GM19238 (cell line): ENCODE measurements at regions not wholly inside any gene's neighbourhood (a gene's known extent, or its start where the extent isn't known, plus 50 kb on each side); places are given as distances from the start of the nearest gene placed in this dataset.

Experiments
- DNase-seq: peaks from one replicate; pipeline ENCODE4 v3.0.0; 2011; ENCODE audit warnings: low spot score; ENCODE audit not compliant: insufficient read length

DNA sequence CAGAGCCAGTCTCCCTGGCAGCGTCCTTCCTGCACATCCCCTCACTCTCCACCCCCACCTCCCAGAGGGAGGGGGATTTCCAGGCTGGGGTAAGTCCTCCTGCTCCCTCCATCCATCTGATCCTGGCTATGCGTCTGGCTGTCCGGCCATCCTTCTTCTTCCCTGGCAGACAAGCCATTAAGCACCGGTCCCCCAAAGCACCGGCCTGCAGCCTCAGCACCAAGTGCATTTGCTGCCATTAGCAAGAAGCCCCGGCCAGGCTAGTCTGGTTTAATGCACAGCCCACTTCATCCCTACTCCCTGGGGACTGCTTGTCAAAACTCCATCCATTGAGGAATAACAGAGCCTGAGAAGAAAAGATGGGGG, 208.7 kb upstream of the IER5L start:
- DNase-seq: no peak

DNA sequence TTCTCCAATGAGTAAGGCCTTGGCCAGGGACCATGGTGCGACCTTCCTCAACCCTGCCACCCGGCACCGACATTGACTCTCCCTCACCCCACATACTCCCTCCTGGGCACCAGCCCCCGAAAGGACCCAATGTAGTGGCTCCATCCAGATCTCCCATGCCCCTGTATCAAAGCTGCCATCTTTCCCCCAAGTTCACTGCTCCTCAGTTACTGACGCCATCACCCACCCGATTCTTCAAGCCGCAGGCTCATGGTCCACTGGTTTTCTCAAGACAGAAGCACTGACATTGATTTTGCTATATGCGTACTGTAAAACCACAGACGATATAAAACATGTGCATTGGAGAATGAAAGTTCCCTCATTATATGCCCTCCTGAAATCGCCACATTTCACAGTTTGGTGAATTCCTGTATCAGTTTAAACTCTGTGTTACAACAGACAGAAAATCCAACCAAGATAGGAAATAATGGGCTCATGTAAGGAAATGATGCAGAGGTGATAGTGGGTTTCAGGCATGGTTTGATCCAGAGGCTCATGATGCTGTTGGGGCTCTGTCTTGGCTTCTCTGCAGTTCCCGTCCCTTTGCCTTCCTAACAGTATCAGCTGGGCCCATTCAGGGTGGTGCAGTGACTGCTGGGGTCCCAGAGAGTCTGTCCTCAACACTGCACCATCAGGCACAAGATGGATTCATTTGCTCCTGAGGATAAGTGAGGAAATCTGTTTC, 207.3 kb upstream of the IER5L start:
- DNase-seq: no peak

DNA sequence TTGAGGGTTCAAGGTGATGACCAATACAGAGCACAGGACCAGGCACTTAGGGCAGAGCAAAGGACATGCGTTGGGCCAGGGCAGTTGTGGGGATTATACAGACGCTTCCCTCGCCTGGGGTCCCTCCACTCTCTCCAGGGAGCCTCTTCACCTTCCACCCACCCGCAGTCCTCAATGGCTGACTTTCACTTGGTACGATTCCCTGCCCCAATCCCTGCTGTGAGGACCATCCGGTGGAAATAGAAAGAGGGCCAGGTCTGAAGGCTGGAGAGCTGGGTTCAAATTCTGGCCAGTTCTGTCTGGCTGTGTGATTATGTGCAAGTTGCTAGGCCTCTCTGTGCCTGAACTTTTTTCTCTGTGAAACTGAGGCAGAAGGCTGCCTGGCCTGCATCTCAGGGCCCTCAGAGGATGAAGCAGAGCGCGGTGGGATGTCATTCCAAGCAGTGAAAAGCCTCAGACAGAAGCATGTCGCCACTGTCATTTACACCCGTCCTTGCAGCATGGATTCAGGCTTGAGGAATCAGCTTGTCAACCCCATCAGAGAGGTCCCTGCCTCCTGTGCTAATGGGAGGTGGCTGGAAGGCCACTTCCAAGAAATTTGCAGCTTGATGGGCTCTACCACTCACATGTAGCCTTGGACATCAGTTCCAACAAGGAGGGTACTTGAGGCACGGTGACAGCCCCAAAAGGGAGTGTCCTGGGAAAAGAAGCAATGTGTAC, 206.6 kb upstream of the IER5L start:
- DNase-seq: no peak

DNA sequence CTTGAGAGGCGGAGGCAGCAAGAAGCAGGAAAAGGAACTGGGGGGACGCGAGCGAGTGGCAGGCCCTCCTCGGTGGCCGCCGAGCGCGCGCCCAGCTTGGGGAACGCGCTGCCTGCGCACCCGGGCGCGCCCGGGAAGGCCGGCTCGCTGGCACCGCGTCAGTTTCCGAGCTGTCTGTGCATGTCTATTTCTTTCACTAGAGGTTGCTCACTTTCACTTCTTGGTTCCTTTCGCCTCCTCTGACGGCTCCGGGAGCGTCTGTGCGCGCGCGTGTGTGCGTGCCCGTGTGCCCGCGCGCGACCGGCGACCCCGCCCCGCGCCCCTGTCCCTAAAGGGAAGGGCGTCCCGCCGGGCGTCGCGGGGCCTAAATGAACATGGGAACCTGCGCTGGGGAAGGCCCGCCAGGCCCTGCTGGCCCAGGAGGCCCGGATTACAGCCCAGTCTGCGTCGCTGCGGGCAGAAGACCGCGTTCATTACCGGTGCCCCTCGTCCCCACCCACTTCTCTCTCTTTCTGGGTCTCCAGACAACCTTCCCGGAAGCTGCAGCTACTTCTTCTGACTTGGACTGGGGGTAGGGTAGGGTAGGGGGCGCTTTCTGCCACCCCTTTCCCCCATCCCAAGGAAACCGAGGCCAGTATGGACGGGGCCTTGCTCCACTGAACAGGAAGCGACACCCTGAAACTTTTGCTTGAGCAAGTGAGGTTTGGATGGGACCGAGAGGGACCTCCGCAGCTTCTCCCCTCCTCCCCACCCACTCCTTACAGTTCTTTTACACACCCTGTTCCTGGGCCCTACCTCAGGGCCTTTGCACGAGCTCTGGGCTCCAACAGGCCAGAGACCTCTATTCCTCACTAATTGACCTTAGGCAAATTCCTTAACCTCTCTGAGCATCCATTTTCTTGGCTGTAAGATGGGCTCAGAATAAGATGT, 205.8 kb upstream of the IER5L start:
- DNase-seq: peak; percentile 82

DNA sequence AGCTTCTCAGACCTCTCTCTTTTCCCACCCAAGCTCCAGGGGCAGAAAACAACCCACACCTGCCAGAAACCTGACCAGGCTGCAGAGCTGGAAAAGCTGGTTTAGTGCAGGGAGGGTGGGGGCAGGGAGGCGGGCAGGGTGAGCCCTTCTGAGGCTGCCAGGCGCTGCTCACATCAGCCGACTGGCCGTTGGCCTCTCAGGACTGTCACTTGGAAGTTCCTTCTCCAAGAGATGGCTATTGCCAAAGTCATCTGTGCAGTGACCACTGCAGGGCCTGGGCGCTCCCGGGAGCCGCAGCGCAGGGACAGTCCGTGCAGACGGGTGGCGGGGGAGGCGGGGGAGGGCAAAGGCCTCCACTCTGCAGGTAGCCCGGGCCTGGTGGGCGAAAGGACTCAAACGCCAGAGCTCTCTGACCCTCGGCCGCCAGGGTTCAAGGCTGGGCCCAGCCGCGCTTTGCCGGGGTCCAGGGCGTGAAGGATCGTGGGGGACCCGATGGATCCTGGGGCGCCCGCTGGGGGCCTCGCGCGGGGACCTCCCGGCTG, 205.0 kb upstream of the IER5L start:
- DNase-seq: no peak

DNA sequence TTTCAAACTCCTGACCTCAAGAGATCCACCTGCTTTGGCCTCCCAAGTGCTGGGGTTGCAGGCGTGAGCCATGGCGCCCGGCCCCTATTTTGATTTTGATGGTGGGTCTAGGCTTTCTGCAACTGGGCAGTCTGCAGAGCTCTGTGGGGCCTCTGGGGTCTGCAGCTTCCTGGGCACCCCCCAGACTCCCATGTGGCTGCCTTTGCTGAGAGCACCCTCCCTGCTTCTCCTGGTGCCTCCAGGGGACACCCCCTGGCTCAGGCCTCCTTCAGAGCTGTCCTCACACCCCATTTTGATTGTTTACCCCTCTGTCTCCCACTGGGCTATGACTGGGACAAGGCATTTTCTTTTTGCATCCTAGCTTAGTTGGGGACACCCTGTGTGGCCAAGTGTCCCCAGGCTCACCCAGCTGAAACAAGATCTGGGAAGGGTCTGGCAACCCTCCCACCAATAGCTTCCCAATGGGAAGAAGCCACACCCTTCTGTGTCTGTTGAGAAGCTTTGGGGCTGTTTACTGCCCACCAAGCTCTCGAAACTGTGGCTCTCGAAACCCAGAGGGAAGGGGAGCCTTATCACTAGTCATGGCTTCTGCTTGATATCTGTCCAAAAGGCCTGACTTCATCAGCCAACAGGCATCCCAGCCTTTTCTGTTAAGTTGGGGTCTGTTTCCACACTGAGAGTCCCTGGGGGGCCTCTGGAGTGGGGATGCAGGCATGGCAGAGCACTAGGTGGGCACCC, 204.4 kb upstream of the IER5L start:
- no peak for DNase-seq

DNA sequence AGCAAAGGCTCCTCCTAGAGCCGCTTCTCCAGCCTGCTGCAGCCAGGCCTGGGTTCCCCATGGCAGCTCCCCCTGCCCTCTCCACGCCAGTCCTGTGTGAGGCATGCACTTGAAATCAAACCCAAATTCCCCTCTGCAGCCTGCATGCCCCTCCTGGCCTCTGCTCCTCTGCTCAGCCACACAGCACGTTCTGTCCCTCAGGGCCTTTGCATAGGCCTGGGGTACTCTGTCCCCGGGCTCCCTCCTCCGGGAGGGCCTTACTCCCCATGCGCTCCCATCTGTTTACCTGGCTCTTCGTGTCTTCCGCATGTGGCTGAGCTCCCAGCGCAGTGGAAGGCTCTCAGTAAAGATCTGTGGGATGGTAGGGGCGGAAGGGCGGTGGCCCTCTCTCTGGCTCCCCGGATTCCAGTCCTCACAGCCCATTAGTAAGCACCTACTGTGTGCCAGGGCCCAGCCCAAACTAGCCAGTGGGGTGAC, 203.5 kb upstream of the IER5L start:
- DNase-seq: no peak

DNA sequence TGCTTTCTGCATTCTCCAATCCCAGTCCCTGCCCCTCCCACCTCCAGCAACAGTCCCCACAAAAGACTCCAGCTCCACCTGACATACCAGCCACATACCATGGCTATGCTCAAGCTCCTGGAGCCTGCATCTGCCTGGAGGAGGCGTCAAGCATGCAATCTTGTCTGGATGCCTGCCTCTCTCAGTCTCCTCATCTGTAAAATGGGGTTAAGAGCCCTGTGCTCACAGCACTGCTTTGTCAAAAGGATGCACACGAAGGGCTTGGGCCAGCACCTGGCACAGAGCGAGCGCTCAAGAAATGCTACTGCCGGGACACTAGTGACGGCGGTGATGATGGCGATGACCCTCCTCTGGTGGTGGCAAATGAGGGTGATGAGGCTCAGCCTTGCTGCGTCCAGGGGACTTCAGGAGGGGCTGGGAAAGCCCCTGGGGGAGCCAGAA, 202.9 kb upstream of the IER5L start:
- no peak for DNase-seq

DNA sequence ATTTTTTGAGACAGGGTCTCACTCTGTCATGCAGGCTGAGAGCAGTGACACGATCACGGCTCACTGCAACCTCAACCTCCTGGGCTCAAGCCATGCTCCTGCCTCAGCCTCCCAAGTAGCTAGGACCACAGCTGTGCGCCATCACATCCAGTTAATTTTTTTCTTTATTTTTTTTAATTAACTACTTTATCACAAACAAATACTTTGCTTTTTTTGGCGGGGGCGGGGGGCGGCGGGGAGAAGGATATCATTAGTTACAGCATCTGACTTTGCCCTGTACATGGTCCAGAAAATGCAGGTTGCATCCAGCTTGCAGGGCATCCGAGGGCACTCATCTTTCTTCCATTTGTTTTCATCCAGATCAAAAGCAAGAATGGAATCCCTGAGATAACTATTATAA, 201.8 kb upstream of the IER5L start:
- no peak for DNase-seq

DNA sequence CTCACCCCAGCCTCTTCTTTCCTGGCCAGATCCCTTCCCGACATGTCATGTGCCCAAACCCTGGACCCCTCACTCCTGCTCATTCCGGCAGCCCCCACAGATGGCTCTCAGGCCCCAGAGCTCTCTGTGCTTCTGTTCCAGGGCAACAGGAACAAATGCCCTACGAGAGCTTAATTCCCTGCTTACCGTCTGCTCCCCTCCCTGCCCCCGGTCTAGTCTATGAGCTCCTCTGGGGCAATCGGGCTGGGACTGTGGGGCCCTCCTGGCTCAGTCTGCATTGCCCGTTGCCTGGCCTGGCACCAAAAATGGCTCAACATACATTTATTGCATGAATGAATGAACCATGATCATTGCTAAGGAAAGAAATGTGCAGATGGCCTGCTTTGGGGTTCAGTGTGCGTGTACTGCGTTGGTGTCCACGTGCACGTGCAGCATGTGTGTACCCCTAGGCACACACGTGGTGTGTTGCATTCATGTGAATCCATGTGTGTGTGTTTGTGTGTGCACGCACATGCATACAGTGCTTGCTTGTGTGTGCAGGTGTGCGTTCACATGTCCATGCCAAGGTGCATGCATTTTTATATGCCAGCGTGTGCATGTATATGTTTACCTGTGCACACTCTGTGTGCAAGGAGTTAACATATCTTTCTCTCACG, 201.2 kb upstream of the IER5L start:
- DNase-seq: no peak

DNA sequence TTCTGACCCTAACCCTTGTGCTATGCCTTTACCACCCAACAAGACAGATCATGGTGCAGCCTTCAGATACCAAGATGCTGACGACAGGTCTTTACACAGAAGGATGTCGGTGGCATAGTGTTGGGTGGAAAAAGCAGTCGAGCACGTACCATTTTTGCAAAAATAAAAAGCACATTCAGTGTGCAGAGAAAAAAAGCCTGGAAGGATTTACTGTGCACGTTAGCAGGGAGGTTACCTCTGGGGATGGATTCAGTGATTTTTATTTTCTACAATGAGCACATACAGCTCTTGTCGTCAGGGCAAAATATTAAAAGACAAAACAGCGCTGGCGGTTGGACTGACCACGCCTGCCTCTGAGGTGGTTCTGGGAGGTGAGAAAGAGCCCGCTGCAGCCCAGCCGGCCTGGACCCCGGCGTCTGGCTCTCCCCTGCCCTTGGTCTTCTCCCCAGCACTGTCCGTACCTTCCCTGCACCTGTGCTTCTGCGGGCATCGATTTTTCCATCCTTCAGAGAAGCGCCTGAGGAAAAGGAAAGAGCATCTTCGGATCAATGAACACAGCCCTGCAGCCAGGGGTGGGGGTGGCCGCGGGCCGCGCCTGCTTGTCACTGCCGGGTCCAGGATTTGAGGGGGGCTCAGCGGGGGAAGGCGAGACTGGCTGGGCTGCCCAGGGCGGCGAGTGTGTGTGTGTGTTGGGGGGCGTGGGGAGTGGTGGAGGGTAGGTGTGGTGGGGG, 200.0 kb upstream of the IER5L start:
- DNase-seq: no peak

DNA sequence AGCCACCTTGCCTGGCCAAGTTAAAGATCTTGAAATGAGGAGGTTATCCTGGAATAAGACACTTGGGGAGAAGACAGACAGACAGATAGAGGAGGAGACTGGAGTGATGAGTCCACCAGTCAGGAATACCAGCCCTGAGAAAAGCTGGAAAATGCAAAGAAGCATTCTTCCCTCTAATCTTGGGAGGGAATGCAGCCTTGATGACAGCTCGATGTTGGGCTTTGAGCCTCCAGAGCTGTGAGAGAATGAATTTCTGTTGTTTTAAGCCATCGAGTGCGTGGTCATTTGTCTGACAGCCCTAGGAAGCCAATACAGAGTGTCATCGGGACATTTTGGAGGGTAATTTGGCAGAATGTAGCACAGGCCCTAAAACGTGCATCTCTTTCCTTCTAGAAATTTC, 199.1 kb upstream of the IER5L start:
- no peak for DNase-seq

DNA sequence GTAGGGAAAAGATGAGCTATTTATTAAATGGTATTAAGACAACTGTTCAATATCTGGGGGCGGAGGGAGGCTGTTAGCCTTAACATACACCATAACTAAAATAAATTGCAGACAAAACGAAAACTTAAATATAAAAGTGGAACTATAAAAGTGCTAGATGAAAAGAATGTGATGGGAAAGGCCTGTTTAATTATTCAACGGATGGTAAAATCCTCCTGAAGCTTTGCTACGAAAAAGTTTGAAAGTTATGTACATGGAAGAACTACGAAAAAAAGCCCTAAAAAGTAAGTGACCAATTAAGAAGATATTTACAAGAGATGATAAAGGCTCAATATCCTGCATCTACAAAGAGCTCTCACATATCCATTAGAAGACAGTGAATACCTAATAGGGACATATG, 197.8 kb upstream of the IER5L start:
- no peak for DNase-seq

DNA sequence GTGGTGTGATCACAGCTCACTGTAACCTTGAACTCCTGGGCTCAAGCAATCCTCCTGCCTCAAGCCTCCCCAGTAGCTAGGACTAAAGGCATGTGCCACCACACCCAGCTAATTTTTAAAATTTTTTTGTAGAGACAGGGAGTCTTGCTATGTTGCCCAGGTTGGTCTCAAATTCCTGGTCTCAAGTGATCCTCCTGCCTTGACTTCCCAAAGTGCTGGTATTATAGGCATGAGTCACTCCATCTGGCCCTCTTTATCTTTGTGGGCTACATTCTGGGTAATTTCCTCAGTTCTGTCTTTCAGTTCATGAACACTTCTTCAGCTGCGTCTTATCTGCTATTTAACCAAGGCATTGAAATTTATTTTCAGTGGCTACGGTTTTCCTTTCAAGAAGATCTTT, 196.6 kb upstream of the IER5L start:
- no peak for DNase-seq

DNA sequence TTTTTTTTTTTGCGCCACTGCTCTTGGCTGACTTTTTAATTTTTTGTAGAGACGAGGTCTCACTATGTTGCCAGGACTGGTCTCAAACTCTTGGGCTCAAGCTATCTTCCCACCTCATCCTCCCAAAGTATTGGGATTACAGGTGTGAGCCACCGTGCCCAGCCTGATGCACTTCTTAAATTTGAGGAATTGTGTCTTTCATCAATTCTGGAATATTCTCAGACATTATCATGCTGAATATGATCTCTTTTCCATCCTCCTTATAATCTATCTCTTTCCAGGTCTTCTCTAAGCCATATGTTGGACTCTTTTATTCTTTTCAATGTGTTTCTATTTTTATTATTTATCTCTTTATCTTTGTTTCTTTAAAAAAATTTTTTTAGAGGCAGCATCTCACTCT, 196.2 kb upstream of the IER5L start:
- no peak for DNase-seq

DNA sequence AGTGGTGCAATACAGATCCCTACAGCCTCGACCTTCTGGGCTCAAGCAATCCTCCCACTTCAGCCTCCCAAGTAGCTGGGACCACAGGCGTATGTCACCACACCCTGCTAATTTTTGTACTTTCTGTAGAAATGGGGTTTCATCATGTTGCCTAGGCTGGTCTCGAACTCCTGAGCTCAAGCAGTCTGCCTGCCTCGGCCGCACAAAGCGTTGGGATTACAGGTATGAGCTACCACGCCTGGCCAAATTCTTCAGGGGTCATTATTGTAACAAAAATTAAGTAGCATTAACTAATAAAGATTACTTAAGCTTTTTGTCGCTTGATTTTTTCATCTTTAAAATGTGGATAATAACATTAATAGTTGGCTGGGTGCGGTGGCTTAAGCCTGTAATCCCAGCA, 195.3 kb upstream of the IER5L start:
- DNase-seq: no peak

DNA sequence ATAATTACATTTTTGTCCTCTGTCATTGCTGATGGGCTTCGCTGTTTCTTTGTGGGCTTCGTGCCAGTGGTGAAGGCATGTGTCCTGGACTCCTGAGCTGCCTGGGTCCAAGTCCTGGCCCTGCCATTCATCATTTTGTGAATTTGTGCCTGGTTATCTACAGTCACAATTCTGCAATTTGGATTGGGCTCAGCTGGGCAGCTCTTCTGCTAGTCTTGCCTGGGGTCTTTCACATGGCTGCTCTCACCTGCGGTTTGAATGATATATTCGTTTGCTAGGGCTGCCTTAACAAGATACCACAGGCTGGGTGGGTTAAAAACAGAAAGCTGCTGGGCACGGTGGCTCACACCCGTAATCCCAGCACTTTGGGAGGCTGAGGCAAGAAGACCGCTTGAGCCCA, 192.7 kb upstream of the IER5L start:
- DNase-seq: no peak

DNA sequence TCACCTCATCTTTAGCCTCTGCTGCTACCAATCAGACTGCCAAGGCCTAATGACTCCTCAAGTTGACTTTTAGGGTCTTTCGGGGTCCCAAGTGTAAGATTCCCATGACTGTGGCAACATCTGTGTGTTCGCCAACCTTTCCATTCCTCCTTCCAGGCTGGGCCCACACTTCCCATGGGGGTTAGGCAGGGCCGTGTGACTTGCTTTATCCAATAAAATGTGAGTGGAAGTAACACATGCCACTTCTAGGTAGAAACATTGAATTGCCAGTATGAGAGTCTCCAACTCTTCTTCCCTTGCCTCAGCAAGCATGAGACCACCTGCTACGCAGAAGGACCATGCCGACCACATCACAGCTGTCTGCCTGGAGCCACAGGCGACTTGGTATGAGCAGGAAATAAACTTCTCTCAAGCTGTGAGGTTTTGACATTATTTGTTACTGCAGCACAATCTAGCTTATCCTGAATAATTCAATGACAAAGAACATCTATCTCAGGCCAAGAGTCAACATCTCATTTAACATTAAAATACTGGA, 190.4 kb upstream of the IER5L start:
- DNase-seq: no peak

DNA sequence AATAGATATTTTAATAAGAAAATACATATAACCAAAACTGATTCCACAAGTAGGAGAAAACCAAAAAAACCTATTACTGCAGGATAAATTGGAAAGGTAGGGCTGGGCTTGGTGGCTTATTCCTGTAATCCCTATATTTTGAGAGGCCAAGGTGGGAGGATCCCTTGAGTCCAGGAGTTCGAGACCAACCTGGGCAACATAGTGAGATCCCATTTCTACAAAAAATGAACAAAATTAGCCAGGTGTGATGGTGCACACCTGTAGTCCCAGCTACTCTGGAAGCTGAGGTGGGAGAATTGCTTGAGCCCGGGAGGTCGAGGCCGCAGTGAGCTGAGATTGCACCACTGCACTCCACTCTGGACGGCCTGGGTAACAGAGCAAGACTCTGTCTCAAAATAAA, 189.2 kb upstream of the IER5L start:
- DNase-seq: no peak

DNA sequence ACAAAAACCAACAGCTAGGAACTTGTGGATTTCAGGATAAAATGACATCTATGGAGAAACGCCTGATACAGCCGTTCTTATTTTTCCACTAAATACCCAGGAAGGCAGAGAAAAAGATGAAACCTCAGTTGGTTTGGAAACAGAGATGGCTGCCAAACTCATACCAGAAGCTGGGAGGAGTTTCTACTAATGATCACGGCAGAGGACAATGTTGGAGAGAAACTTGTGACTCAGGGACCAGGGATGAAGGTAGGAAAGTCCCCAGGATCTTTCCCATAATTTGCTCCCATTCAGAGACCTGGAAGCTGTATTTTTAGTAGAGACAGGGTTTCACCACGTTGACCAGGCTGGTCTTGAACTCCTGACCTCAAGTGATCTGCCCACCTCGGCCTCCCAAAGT, 187.1 kb upstream of the IER5L start:
- no peak for DNase-seq
